Bronchial epithelial cell (primary cell): ENCODE measurements at regions not wholly inside any gene's neighbourhood (a gene's known extent, or its start where the extent isn't known, plus 50 kb on each side); places are given as distances from the start of the nearest gene placed in this dataset.

Experiments
- DNase-seq: peaks from one replicate; pipeline ENCODE4 v3.0.0-alpha.2; 2010; ENCODE audit warnings: low read depth
- FAIRE-seq: peaks from 2 replicates; lab custom pipeline; 2011; peaks lifted over from hg19 to GRCh38; lab: Jason Lieb, UNC
- H3K27me3 ChIP-seq: 2 replicates; pipeline ENCODE4 v1.5.1; 2011; ENCODE audit warnings: low read length; ENCODE audit not compliant: control insufficient read depth, insufficient read depth
- H3K36me3 ChIP-seq: 2 replicates; pipeline ENCODE4 v1.5.1; 2011; ENCODE audit warnings: low read length; ENCODE audit not compliant: control insufficient read depth, insufficient read depth
- H3K4me3 ChIP-seq: 2 replicates; pipeline ENCODE4 v1.5.1; 2011; ENCODE audit warnings: mild to moderate bottlenecking, low read depth, low read length, control low read depth
- TF ChIP-seq, protein P1 (sequence below): IDR thresholded peaks from 2 replicates; pipeline ENCODE4 v1.5.1; 2011; ENCODE audit warnings: mild to moderate bottlenecking, moderate library complexity, low read length, control low read depth, inconsistent platforms; ENCODE audit not compliant: insufficient read depth, severe bottlenecking

DNA sequence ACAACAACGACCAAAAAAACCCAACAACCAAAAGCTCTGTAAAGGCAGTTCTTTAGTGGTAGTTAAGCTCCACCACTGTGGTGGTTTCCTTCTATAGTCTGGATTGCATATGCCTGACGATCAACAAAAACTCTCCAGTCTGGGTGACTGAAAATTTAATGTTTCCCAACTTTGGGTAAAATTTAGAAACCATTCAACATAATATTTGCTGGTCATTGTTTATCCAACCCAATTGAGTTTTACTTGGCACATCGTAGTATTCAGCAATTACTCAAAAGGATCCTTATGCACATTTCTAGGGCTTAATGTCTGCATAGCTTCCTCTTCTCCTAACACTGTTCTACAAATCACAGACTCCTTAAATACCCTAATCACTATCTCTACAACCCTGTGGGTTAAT lies 1080.2 kb upstream of the NRXN1 start:
- no peak for FAIRE-seq

DNA sequence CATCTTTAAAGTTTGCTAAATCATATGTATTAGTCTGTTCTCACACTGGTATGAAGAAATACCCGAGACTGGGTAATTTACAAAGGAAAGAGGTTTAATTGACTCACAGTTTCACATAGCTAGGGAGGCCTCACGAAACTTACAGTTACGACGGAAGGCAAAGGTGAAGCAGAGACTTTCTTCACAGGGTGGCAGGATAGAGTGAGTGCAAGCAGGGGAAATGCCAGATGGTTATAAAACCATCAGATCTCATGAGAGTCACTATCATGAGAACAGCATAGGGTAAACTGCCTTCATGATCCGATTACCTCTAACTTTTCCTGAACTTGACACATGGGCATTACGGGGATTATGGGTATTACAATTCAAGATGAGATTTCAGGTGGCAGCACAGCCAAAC lies 1075.2 kb upstream of the NRXN1 start:
- FAIRE-seq: no peak
- H3K27me3 ChIP-seq: no peaks in the 10 kb centered on the region
- DNase-seq: no peak
- no peaks in the 10 kb centered on the region for H3K36me3 ChIP-seq
- TF ChIP-seq, protein P1, sequence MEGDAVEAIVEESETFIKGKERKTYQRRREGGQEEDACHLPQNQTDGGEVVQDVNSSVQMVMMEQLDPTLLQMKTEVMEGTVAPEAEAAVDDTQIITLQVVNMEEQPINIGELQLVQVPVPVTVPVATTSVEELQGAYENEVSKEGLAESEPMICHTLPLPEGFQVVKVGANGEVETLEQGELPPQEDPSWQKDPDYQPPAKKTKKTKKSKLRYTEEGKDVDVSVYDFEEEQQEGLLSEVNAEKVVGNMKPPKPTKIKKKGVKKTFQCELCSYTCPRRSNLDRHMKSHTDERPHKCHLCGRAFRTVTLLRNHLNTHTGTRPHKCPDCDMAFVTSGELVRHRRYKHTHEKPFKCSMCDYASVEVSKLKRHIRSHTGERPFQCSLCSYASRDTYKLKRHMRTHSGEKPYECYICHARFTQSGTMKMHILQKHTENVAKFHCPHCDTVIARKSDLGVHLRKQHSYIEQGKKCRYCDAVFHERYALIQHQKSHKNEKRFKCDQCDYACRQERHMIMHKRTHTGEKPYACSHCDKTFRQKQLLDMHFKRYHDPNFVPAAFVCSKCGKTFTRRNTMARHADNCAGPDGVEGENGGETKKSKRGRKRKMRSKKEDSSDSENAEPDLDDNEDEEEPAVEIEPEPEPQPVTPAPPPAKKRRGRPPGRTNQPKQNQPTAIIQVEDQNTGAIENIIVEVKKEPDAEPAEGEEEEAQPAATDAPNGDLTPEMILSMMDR: no peak
- no peak overlapping the region for H3K4me3 ChIP-seq

More for the DNA sequence above, 1080.2 kb upstream of the NRXN1 start:
- TF ChIP-seq, protein P1: no peak
- DNase-seq: no peak
- no peak overlapping the region for H3K4me3 ChIP-seq
- H3K36me3 ChIP-seq: no peaks in the 10 kb centered on the region
- no peaks in the 10 kb centered on the region for H3K27me3 ChIP-seq

DNA sequence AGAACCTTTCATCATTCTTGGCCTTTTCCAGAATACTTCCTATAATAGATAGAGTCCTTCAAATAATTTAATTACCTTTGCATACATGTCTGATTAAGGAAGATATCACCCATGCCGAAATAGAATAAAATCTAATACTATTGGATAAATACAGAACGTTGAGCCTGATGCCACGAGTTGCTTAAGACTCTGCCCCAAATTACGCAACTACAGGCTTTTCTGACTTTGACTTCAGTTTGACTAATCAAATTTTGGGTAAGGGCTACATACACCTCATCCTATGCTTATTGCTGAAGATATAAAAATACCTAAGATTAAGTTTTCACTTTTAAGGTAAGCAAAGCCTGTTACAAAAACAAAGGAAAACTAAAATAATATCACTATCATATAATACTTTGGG lies 1065.1 kb upstream of the NRXN1 start:
- TF ChIP-seq, protein P1: no peak
- FAIRE-seq (no peak), DNase-seq (no peak)
- Histone ChIP-seq H3K4me3 (no peak overlapping the region), H3K36me3 (no peaks in the 10 kb centered on the region), H3K27me3 (no peaks in the 10 kb centered on the region)

DNA sequence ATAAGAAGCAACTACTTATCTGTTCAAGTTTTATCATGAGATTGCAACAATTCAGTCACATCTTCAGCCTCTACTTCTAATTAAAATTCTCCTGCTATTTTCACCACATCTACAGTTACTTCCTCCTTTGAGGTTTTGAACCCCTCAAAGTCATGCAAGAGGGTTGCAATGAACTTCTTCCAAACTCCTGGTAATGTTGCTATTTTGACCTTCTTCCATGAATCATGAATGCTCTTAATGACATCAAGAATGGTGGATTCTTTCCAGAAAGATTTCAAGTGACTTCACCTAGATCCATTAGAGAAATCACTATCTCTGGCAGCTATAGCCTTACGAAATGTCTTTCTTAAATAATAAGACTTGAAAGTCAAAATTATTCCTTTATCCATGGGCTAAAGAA lies 1052.8 kb upstream of the NRXN1 start:
- no peak for FAIRE-seq
- no peak for DNase-seq
- H3K4me3 ChIP-seq: no peak overlapping the region

DNA sequence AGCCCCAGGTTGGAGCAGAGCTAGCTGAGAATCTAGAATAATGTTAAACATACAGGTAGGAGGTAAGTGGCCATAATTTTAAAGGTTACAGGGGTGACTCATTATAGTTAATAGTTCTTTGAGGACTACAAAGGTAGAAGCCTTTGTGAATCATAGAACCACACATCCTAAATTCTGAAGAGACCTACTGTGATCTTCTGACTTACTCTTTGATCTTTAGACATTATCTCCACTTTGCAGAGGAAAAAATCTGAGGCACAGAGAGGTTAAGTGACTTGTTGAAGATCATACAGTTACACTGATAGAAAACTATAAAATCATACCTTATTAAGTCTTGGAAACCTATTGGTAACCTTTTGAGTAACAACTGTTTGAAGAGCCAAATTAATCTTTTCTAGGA lies 1051.3 kb upstream of the NRXN1 start:
- no peak for FAIRE-seq
- Histone ChIP-seq H3K36me3 (no peaks in the 10 kb centered on the region), H3K27me3 (no peaks in the 10 kb centered on the region), H3K4me3 (no peak overlapping the region)
- no peak for DNase-seq
- TF ChIP-seq, protein P1: no peak

More for the DNA sequence above, 1052.8 kb upstream of the NRXN1 start:
- no peaks in the 10 kb centered on the region for H3K27me3 ChIP-seq
- TF ChIP-seq, protein P1: no peak
- H3K36me3 ChIP-seq: no peaks in the 10 kb centered on the region

DNA sequence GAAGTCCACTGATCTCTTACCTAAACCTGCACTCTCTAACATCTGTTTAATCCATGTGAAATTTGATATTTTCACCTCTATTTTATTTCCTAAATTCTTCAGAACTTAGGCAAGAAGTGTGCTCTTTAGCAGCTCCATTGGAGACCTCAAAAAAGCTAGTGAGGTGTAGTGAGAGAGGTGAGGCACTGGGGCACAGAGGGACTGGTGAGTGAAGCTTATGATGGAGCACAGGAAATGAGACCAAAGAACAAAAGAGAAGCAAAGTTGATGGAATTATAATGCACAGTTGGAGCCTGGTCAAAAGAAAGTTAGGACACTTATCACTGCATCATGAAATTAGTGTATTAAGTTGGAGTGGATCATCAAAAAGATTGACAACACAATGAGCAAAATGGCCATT lies 1050.7 kb upstream of the NRXN1 start:
- Histone ChIP-seq H3K27me3 (no peaks in the 10 kb centered on the region), H3K4me3 (no peak overlapping the region), H3K36me3 (no peaks in the 10 kb centered on the region)
- FAIRE-seq (no peak), DNase-seq (no peak)
- TF ChIP-seq, protein P1: no peak
